ENCODE measurements at regions not wholly inside any gene's neighbourhood (a gene's known extent, or its start where the extent isn't known, plus 50 kb on each side); places are given as distances from the start of the nearest gene placed in this dataset.

DNA sequence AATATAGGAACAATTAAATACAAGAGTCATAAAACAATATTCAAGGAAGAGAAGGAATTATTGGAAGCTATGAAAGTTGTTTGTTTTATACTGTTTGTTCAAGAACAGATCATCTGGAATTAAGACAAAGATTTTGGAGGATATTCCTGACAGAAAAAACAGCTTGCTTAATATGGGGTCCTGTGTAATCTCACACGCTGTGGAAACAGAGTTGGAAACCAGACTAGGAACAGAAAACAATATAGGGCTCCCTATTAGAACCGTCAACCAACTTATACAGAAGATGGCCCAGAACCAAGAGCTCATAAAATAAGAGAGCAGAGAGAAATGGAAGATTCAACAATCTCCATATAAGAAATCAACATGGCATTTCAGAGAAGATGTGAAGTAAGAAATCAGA lies 156.0 kb downstream of the PCDH18 start:
- DNase-seq (no peak), ATAC-seq (ENCODE audit: low FRiP score in 2 of 2) (no peak)
- no peaks in the 10 kb centered on the region for H3K27me3 ChIP-seq
- no peak overlapping the region for H3K4me3 ChIP-seq
- 88 to 96% methylated on average over 2 of the region's 2 CpGs for WGBS, 2 donors
- H3K36me3 ChIP-seq, result no peaks in the 10 kb centered on the region
- no peaks in the 10 kb centered on the region for H3K9me3 ChIP-seq
- TF ChIP-seq, protein P1, sequence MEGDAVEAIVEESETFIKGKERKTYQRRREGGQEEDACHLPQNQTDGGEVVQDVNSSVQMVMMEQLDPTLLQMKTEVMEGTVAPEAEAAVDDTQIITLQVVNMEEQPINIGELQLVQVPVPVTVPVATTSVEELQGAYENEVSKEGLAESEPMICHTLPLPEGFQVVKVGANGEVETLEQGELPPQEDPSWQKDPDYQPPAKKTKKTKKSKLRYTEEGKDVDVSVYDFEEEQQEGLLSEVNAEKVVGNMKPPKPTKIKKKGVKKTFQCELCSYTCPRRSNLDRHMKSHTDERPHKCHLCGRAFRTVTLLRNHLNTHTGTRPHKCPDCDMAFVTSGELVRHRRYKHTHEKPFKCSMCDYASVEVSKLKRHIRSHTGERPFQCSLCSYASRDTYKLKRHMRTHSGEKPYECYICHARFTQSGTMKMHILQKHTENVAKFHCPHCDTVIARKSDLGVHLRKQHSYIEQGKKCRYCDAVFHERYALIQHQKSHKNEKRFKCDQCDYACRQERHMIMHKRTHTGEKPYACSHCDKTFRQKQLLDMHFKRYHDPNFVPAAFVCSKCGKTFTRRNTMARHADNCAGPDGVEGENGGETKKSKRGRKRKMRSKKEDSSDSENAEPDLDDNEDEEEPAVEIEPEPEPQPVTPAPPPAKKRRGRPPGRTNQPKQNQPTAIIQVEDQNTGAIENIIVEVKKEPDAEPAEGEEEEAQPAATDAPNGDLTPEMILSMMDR (IDR thresholded peaks at IDR 0.05), result no peak
- no peaks in the 10 kb centered on the region for H3K4me1 ChIP-seq
- no peak overlapping the region for H3K27ac ChIP-seq

DNA sequence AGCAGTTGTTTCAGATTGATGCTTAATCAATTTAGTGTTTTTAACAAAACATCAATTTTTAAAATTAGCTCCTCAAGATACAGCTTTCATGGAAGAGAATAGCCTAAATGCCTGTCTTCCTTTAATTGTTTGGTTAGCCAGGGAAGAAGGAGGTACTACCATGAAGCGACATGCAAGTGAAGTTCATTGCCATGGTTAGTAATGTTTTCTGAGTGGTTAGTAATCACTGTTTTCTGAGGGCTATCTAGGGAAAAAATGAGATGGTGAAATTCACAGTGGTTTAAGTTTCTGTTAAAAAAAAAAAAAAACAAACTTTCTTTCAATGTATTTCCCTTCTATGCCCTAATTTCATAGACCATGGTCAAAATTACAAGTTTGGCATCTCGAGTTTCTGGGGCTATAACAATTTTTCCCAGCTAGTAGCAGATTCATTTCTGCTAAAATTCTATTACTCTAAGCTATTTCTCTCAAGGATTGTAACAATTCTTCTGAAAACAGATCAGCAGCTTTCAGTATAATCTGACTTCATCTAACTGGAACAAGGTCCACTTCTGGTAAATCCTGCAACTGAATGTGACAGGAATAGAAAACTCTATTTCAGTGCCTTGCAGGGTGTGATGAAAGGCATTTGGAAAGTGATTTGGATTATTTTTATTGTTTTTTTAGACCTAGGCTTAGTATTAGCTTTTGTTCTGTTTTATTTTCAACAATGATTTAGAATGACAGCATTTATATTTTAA lies 157.0 kb downstream of the PCDH18 start:
- Histone ChIP-seq H3K27ac (no peak overlapping the region), H3K27me3 (no peaks in the 10 kb centered on the region), H3K9me3 (no peaks in the 10 kb centered on the region), H3K36me3 (no peaks in the 10 kb centered on the region), H3K4me3 (no peak overlapping the region), H3K4me1 (no peaks in the 10 kb centered on the region)
- 68 to 70% methylated on average over 2 of the region's 2 CpGs for WGBS, 2 donors
- ATAC-seq (ENCODE audit: low FRiP score in 2 of 2), result no peak
- TF ChIP-seq EP300 (IDR thresholded peaks at IDR 0.05), result no peak
- no peak for DNase-seq

DNA sequence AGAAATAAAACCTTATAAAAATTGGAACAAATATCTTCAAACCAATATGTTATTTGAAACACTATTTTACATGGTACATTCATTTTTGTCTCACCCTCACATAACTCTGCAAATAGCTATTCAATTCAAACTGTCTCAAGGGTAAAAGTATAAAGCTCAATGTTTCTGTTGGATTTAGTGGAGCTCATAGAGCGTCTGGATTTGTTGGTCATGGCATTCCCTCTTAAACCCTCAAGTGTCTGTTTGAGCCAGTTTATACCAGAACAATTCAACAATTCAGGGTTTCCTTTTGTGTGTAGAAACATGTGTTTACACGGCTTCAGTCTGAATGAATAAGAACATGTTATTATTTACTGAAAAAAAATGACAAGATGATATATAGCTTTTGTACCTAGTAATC lies 161.6 kb downstream of the PCDH18 start:
- no peak for TF ChIP-seq EP300 (IDR thresholded peaks at IDR 0.05)
- TF ChIP-seq POLR2AphosphoS5 (IDR thresholded peaks at IDR 0.05), result no peak
- TF ChIP-seq, protein P1 (IDR thresholded peaks at IDR 0.05), result no peak
- TF ChIP-seq POLR2A (IDR thresholded peaks at IDR 0.05), result no peak
- WGBS, 2 donors, result 44 to 59% methylated on average over 2 of the region's 2 CpGs
- H3K27me3 ChIP-seq, result no peaks in the 10 kb centered on the region
- no peak for ATAC-seq (ENCODE audit: low FRiP score in 2 of 2)
- H3K27ac ChIP-seq, result no peak overlapping the region
- H3K4me1 ChIP-seq, result no peaks in the 10 kb centered on the region
- no peaks in the 10 kb centered on the region for H3K36me3 ChIP-seq
- no peak for DNase-seq
- no peak overlapping the region for H3K4me3 ChIP-seq
- no peaks in the 10 kb centered on the region for H3K9me3 ChIP-seq

DNA sequence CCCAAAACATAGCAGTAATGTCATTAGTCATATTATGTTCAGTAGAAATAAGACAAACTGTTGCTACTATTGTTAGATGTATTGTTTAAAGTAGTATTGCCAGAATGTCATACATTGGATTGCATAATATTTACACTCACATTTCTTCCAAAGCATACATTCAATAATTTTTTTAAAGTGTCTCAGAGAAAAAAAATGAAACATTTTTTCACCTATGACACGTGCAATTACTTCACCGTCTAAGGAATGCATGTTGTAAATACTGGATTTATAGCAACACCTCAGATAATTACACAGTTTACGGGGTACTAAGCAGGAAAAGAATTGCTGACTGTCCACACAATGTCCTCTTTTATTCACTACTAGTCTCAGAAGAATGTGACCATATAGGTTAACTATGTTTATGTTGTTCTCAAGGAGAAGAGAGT lies 162.1 kb downstream of the PCDH18 start:
- no peak for DNase-seq
- H3K36me3 ChIP-seq, result no peaks in the 10 kb centered on the region
- no peaks in the 10 kb centered on the region for H3K9me3 ChIP-seq
- H3K27ac ChIP-seq, result no peak overlapping the region
- TF ChIP-seq POLR2AphosphoS5 (IDR thresholded peaks at IDR 0.05) (no peak), EP300 (IDR thresholded peaks at IDR 0.05) (no peak), POLR2A (IDR thresholded peaks at IDR 0.05) (no peak)
- TF ChIP-seq, protein P1 (IDR thresholded peaks at IDR 0.05), result no peak
- H3K4me3 ChIP-seq, result no peak overlapping the region
- no peaks in the 10 kb centered on the region for H3K4me1 ChIP-seq
- WGBS, 2 donors, result 39% methylated on average over 3 of the region's 3 CpGs
- no peak for ATAC-seq (ENCODE audit: low FRiP score in 2 of 2)
- no peaks in the 10 kb centered on the region for H3K27me3 ChIP-seq

DNA sequence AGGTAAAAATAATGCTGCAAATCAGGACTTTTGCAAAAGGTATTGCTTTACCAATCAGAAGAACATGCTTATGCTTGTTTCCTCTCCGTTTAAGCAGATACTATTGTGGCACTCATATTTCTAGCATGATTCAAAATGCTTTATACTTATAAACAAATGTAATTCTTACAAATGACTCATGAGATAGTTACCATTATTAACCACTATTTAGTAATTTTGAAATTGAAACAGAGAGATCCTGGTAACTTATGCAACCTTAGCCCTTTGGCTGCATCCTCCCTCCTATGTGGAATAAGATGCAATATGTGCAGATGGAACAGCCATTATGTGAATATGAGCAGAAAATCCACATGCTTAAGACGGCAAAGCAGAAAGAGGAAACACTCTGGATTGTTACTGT lies 164.7 kb downstream of the PCDH18 start:
- WGBS, 2 donors, result 69 to 73% methylated on average over 2 of the region's 2 CpGs
- no peak overlapping the region for H3K27ac ChIP-seq
- no peaks in the 10 kb centered on the region for H3K36me3 ChIP-seq
- no peaks in the 10 kb centered on the region for H3K9me3 ChIP-seq
- no peak for TF ChIP-seq EP300 (IDR thresholded peaks at IDR 0.05)
- no peak for TF ChIP-seq POLR2A (IDR thresholded peaks at IDR 0.05)
- TF ChIP-seq POLR2AphosphoS5 (IDR thresholded peaks at IDR 0.05), result no peak
- TF ChIP-seq, protein P1 (IDR thresholded peaks at IDR 0.05), result no peak
- ATAC-seq (ENCODE audit: low FRiP score in 2 of 2) (peak in 1 of 2 donors; percentile 14), DNase-seq (no peak)
- no peaks in the 10 kb centered on the region for H3K4me1 ChIP-seq
- no peak overlapping the region for H3K4me3 ChIP-seq
- no peaks in the 10 kb centered on the region for H3K27me3 ChIP-seq
